VCaP (cell line): ENCODE measurements at regions not wholly inside any gene's neighbourhood (a gene's known extent, or its start where the extent isn't known, plus 50 kb on each side); places are given as distances from the start of the nearest gene placed in this dataset.
"Not testable (repeated sequence)": the region's sequence is repeated elsewhere in the genome, so short reads cannot be mapped to it uniquely, and the experiment has no call there.

Experiments
- H3K27ac ChIP-seq: fragments of 450-650 bp; 2 replicates; pipeline ENCODE4 v1.5.1; 2017
- TF ChIP-seq, protein P1 (sequence below): fragments of 450-650 bp; conservative IDR thresholded peaks from 2 replicates; pipeline ENCODE4 v1.5.1; 2017; ENCODE audit warnings: mild to moderate bottlenecking, moderate library complexity

DNA sequence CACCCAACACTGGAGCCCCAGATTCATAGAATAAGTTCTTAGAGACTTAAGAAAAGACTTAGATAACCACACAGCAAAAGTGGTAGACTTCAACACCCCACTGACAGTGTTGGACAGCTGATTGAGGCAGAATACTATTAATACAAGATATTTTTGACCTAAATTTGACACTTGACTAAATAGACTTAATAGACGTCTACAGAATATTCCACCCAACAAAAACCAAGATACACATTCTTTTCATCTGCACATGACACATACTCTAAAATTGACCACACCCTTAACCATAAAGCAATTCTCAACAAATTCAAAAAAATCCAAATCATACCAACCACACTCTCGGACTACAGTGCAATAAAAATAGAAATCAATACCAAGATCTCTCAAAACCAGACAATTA is 179.8 kb upstream of the TPM1 start:
- H3K27ac ChIP-seq, result no peak overlapping the region
- TF ChIP-seq, protein P1, sequence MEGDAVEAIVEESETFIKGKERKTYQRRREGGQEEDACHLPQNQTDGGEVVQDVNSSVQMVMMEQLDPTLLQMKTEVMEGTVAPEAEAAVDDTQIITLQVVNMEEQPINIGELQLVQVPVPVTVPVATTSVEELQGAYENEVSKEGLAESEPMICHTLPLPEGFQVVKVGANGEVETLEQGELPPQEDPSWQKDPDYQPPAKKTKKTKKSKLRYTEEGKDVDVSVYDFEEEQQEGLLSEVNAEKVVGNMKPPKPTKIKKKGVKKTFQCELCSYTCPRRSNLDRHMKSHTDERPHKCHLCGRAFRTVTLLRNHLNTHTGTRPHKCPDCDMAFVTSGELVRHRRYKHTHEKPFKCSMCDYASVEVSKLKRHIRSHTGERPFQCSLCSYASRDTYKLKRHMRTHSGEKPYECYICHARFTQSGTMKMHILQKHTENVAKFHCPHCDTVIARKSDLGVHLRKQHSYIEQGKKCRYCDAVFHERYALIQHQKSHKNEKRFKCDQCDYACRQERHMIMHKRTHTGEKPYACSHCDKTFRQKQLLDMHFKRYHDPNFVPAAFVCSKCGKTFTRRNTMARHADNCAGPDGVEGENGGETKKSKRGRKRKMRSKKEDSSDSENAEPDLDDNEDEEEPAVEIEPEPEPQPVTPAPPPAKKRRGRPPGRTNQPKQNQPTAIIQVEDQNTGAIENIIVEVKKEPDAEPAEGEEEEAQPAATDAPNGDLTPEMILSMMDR, result no peak

DNA sequence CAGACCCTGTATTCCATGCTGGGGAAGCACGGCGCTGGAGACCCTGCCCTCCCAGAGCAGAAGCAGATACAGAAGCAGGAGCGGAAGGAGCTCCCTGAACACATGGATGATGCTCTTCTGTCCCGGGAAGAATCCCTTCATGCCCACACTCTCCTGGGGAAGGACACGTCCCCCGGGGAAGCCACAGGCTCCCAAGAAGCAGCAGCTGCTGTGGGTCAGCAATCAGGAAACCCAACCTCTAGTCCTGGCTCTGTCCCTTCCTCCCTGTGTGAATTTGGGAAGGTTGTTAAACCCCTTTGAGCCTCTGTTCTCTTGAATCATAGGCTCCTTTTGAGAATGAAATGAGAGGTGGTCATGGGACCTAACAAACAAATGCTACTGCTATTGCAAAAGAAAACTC is 176.2 kb upstream of the TPM1 start:
- TF ChIP-seq, protein P1, result no peak

DNA sequence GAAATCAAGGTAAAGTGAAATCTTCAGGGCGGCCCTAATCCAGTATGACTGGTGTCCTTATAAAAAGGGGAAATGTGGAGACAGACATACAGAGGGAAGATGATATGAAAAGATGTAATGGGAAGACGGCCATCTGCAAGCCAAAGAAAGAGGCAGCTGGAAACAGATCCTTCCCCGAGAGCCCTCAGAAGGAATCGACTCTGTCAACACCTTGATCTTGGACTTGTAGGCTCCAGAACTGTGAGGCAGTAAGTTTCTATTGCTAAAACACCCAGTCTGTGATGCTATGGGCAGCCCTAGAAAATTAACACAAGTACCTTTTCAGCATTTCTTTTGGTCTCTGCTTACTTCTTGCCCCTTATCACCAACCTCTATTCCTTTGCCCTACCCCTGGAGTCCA is 174.7 kb upstream of the TPM1 start:
- TF ChIP-seq, protein P1, result no peak
- H3K27ac ChIP-seq, result no peak overlapping the region

More for the DNA sequence above, 176.2 kb upstream of the TPM1 start:
- no peak overlapping the region for H3K27ac ChIP-seq

DNA sequence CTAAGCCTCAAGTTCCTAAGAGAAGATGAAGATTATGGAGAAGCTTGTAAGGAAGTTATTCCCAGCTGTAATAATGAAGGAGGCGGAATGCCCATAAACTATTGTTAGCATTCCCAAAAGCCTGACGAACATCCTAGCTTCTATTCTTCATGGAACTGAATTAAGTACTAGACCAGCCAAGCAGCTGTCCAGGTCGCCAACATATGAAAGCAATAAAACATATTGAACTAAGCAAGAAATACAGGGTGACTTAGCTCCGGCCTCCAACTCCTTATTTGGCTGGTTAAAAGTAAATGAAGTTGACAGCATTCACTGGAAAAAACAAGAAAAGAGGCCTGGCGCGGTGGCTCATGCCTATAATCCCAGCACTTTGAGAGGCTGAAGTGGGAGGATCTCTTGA is 174.0 kb upstream of the TPM1 start:
- no peak overlapping the region for H3K27ac ChIP-seq
- TF ChIP-seq, protein P1, result no peak

DNA sequence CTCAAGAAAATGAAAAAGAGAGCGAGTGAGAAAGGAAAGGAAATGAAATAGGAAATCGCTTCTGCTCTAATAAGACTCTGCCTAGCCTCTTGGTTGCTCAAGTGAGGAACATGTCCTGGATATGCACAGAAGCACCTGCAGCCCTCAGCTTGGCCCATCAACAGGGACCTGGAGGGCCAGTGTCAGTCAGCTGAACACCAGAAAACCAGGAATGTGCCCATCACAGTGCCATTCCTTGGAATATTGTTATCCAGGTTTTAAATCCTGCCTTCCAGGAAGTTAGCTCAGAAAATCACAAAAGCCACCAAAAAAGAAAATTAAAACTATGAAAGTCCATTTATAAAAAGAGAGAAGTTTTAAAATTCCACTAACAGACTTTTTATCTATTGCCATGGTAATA is 173.4 kb upstream of the TPM1 start:
- TF ChIP-seq, protein P1, result no peak
- H3K27ac ChIP-seq, result no peak overlapping the region

DNA sequence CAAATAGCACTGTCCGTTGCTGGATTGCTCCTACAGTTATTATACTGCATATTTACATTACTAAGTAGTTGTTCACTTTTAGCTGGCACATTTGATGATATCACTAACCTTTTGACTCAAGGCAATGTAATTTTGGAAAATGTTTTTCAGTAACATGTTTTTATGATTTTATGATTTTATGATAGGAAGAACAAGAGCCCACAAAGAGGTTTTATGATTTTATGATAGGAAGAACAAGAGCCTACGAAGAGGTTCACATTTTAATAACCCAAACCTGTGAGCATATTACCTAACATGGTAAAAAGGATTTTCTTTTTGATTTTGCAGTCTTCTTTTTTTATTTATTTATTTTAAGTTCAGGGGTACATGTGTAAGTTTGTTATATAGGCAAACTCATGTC is 172.3 kb upstream of the TPM1 start:
- no peak overlapping the region for H3K27ac ChIP-seq
- TF ChIP-seq, protein P1, result no peak

DNA sequence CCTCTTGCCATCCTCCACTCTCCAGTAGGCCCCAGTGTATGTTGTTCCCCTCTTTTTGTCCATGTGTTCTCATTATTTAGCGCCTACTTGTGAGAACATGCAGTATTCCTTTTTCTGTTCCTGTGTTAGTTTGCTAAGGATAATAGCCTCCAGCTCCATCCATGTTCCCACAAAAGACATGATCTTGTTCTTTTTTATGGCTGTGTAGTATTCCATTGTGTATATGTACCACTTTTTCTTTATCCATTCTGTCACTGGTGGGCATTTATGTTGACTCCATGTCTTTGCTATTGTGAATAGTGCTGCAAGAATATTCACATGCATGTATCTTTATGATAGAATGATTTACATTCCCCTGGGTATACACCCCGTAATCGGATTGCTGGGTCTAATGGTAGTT is 171.8 kb upstream of the TPM1 start:
- H3K27ac ChIP-seq, result not testable (repeated sequence)

DNA sequence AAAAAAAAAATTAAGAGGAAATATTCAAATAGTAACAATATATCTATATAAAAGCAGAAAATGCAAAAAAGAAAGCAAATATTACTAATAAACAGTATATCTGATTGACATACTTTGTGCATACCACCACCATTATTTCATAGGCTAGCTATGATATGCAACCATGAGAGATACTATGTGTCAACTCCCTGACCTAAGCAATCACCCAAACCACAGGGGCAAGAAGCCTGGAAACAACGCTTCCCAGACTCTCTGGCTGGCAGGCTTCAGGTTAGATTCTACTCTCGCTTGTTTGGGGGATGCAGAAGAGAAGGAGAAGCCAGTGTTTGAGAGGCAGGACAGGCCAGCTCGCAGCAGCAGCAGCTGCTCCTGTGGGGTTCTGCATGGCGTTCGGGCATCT is 169.3 kb upstream of the TPM1 start:
- H3K27ac ChIP-seq, result no peak overlapping the region
- TF ChIP-seq, protein P1, result no peak
